GM20000 (cell line): ENCODE measurements at regions not wholly inside any gene's neighbourhood (a gene's known extent, or its start where the extent isn't known, plus 50 kb on each side); places are given as distances from the start of the nearest gene placed in this dataset.

Experiments
- DNase-seq: peaks from one replicate; pipeline ENCODE4 v3.0.0; 2012; ENCODE audit warnings: low spot score
- TF ChIP-seq, protein P1 (sequence below): IDR thresholded peaks from 2 replicates; pipeline ENCODE4 v1.5.1; 2012; ENCODE audit warnings: mild to moderate bottlenecking, control low read depth; ENCODE audit errors: extremely low read depth, missing control alignments

DNA sequence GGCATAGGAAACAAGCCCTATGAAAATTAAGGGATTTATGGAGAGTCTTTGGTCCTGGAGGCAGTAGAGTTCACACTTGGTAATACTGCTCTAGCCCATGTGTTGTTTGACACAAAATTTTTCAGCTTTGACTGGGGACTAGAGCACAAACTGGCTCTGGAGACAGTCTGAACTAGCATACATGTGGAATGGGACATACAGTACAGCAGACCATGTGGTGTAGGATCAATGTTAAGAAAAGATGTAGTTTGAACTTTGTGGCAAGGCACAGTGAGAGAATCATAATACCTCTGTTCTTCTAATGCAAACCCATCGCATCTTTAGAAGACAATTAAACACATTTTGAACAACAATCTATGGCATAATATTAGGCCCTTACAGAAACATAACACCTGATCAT is 521.5 kb upstream of the DDX18 start:
- TF ChIP-seq, protein P1, sequence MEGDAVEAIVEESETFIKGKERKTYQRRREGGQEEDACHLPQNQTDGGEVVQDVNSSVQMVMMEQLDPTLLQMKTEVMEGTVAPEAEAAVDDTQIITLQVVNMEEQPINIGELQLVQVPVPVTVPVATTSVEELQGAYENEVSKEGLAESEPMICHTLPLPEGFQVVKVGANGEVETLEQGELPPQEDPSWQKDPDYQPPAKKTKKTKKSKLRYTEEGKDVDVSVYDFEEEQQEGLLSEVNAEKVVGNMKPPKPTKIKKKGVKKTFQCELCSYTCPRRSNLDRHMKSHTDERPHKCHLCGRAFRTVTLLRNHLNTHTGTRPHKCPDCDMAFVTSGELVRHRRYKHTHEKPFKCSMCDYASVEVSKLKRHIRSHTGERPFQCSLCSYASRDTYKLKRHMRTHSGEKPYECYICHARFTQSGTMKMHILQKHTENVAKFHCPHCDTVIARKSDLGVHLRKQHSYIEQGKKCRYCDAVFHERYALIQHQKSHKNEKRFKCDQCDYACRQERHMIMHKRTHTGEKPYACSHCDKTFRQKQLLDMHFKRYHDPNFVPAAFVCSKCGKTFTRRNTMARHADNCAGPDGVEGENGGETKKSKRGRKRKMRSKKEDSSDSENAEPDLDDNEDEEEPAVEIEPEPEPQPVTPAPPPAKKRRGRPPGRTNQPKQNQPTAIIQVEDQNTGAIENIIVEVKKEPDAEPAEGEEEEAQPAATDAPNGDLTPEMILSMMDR = no peak
- DNase-seq = no peak

DNA sequence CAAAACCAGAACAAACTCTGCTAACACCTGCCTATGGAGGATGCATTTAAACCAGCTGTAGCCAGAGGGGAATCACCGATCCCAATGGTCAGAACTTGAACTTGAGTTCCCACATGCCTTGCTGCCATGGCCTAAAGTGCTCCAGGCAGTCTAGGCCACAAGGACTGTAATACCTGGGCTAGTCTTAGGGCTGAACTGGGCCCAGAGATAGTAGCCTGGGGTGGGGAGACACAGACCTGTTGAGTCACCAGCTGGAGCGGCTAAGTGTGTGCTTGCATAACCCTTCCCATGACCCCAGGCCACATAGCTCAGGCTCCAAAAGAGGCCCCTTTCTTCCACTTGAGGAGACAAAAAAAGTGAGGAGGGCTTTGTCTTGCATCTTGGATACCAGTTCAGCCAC is 515.0 kb upstream of the DDX18 start:
- TF ChIP-seq, protein P1 = no peak
- no peak for DNase-seq

DNA sequence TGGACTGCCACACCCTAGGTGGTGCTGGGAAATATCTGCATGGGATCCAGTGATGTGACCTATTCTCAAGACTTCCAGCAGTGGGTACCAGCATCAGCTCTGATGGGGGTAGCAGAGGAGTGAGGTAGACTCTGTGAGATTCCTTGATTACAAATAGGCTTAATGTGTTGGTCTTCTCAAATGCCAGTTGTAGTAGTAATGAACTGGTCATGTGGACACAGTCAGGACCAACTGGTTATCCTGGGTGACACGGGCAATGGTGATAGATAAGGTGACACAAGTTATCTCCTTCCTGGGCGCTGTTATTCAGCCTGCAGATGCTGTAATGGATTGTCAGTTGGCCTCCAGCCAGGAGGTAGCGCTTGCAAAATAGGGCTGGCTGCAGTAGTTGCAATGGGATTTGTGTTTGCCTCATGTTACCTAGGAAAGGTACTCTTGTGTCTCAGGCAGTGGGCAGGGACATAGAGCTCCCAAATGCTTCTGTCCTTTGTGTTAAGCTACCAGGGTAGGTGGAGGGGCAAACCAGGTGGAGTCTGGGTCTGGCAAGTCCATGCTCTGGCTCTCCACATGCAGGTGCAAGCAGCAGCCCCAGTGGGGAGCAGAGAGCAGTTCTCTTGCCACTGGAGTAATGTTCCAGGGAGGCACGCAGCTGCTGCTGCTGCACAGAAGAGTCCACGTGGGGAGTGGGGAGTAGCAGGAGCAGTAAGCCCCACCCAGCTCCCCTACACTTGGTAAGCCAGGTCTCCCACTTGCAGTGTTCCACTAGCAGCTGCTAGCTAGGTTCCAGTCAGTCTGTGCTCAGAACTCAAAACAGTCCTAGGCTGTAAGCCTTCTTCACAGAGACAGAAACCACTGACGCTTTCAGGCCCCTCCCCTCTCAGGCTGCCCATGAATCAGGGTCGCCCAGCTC is 505.4 kb upstream of the DDX18 start:
- no peak for DNase-seq
- TF ChIP-seq, protein P1 = no peak

DNA sequence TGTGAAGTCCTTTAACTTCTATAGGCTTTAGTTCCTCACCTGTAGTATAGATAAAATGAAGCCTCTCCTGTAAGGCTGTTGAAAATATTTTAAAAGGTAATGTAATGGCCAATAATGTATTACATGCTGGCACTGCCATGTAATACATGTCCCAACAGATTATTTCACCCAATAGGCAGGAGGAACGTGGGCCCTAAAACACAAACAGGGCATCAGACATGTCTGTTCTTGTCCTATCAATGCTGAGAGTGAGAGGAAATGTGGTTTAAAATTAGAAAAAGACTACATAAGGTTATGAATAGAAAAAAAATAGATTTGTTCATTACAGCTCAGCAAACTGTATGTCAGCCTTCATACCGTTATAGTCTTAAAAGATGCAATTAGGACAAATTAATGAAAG is 492.7 kb upstream of the DDX18 start:
- DNase-seq = no peak

DNA sequence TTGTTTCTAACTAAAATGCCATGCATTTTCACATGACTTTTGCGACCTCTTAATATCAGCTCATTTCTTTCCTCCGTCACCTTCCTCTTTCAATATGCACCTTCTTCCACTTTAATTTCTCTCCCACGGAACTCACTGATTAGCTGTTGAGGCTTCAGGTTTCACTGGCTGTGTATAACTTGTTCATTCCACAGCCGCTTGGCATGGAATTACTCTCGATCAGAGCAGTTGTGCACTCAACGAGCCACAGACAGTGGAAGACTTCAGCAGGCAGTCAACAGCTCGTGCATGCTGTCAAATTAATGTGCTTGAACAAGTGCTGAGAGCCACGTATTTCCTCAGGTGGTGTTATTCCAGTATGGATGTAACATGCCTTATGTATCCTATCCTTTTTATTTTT is 491.2 kb upstream of the DDX18 start:
- no peak for DNase-seq
- TF ChIP-seq, protein P1 = no peak

More for the DNA sequence above, 492.7 kb upstream of the DDX18 start:
- TF ChIP-seq, protein P1 = no peak

DNA sequence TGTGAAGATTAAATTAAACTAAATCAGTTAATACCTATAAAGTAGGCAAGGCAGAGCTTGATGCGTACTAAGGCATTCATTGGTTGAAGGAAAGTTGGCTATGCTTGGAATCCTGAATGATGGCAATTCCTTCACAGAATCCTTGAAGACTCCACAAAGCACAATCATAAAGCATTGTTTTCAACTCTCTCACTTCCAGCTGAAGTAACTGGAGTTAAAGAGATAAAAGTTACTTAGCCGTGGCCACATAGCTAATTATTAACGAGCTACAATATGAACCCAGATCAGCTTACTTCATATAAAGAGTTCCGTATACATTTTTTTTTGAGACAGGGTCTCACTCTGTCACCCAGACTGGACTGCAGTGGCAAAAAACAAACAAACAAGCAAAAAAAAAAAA is 483.9 kb upstream of the DDX18 start:
- TF ChIP-seq, protein P1 = no peak
- DNase-seq = no peak

DNA sequence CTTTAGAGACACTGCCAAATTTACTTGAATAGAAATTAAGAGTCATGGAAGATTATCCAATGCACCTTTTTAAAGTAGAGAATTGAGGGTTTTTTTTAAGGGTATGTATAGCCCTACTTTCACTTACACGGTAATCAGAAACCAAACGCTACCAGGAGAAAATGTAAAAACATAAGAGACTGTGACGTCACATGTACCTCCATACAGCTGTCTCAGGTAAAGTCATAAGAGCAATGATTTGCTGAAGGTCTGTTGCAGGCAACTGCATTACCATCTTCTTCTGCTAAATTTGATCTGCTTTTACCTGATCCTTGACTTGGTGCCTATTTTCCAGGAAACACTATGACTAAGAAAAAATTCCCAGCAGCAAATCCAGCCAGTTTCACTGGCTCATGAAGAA is 478.5 kb upstream of the DDX18 start:
- TF ChIP-seq, protein P1 = no peak
- no peak for DNase-seq
